Caco-2 (cell line): ENCODE measurements at regions not wholly inside any gene's neighbourhood (a gene's known extent, or its start where the extent isn't known, plus 50 kb on each side); places are given as distances from the start of the nearest gene placed in this dataset.

Experiments used
- BruUV-seq: library from RNA; stranded (reverse); fragments of 400-500 nt; replicated peaks from 2 replicates; lab custom pipeline; 2021; lab: Mats Ljungman, UMichigan
- CTCF ChIA-PET: fragments of 300-600 bp; sonication (Branson Sonifier 250); formaldehyde crosslinking; loops from one replicate; lab custom pipeline; 2022; ENCODE audit warnings: antibody characterized with exemption; lab: Charles Lee
- POLR2A ChIA-PET: fragments of 300-600 bp; sonication (Branson Sonifier 250); formaldehyde crosslinking; loops from one replicate; lab custom pipeline; 2022; ENCODE audit warnings: antibody characterized with exemption; lab: Charles Lee
- DNase-seq, 2 experiments: peaks; one replicate each; pipeline versions ENCODE4 v3.0.0 to v3.0.0-alpha.2; 2020 to 2022
- H3K27me3 ChIP-seq: replicated peaks from 2 replicates; pipeline ENCODE4 v1.6.0; 2011; ENCODE audit warnings: low read length; ENCODE audit not compliant: control insufficient read depth, insufficient read depth
- H3K36me3 ChIP-seq: 2 replicates; pipeline ENCODE4 v1.5.1; 2011; ENCODE audit warnings: low read length; ENCODE audit not compliant: control insufficient read depth, insufficient read depth
- H3K4me1 ChIP-seq: fragments of 250-450 bp; sonication (Bioruptor Pico); 2 replicates; pipeline ENCODE4 v1.5.1; 2020; ENCODE audit warnings: mild to moderate bottlenecking
- H3K4me3 ChIP-seq: 2 replicates; pipeline ENCODE4 v1.5.1; 2011; ENCODE audit warnings: low read depth, mild to moderate bottlenecking, control low read depth, low read length
- H3K9me3 ChIP-seq: fragments of 250-450 bp; sonication (Bioruptor Pico); 2 replicates; pipeline ENCODE4 v1.5.1; 2020; ENCODE audit warnings: mild to moderate bottlenecking, moderate library complexity
- H3K27ac Mint-ChIP-seq: one replicate; pipeline ENCODE4 v1.8.0; 2022; ENCODE audit warnings: mixed read lengths; ENCODE audit not compliant: unreplicated experiment
- H3K27me3 Mint-ChIP-seq: one replicate; pipeline ENCODE4 v1.8.0; 2022; ENCODE audit warnings: mixed read lengths; ENCODE audit not compliant: insufficient read depth, unreplicated experiment
- H3K36me3 Mint-ChIP-seq: one replicate; pipeline ENCODE4 v1.8.0; 2022; ENCODE audit warnings: mild to moderate bottlenecking, mixed read lengths; ENCODE audit not compliant: insufficient read depth, unreplicated experiment
- H3K4me1 Mint-ChIP-seq: one replicate; pipeline ENCODE4 v1.8.0; 2022; ENCODE audit warnings: low read depth, mixed read lengths; ENCODE audit not compliant: unreplicated experiment
- H3K4me3 Mint-ChIP-seq: one replicate; pipeline ENCODE4 v1.8.0; 2022; ENCODE audit warnings: mild to moderate bottlenecking, moderate library complexity, mixed read lengths; ENCODE audit not compliant: unreplicated experiment
- H3K9me3 Mint-ChIP-seq: one replicate; pipeline ENCODE4 v1.8.0; 2022; ENCODE audit warnings: mixed read lengths; ENCODE audit not compliant: unreplicated experiment
- CTCF ChIP-seq, 2 experiments: fragments of 200-600 bp in 1 of 2; IDR thresholded peaks; 1 replicate in 1 of 2; 2 replicates in 1 of 2; pipeline versions ENCODE4 v1.5.1 to v1.8.0; 2011 to 2022; ENCODE audit warnings: antibody characterized with exemption in 1 of 2, control low read depth in 1 of 2, inconsistent platforms in 1 of 2, low read depth in 1 of 2, low read length in 1 of 2, mild to moderate bottlenecking in 1 of 2, moderate library complexity in 1 of 2; ENCODE audit not compliant: insufficient read depth in 1 of 2, severe bottlenecking in 1 of 2, unreplicated experiment in 1 of 2
- intact Hi-C: fragments of 100-400 bp; cut with micrococcal nuclease; formaldehyde crosslinking; loops from one replicate; pipeline ENCODE4 v1.10.0; 2022; ENCODE audit not compliant: unreplicated experiment

GRCh38 chr14:65190312-65190711, 88.0 kb upstream of the MAX start:
- Mint-ChIP-seq H3K27ac (no peak overlapping the region), H3K9me3 (no peaks in the 10 kb centered on the region), H3K4me3 (no peak overlapping the region), H3K36me3 (no peaks in the 10 kb centered on the region), H3K4me1 (no peaks in the 10 kb centered on the region), H3K27me3 (no peaks in the 10 kb centered on the region)
- Histone ChIP-seq H3K4me1 (no peaks in the 10 kb centered on the region), H3K9me3 (no peaks in the 10 kb centered on the region), H3K27me3 (no peaks in the 10 kb centered on the region), H3K36me3 (no peaks in the 10 kb centered on the region), H3K4me3 (no peak overlapping the region)
- ChIA-PET CTCF (no interaction called here), POLR2A (no interaction called here)
- DNase-seq, result no peak
- no TSS peak for BruUV-seq
- no peak for TF ChIP-seq CTCF (IDR thresholded peaks at IDR 0.05; ENCODE audit: insufficient read depth in 1 of 2, low read depth in 1 of 2, low read length in 1 of 2, severe bottlenecking in 1 of 2, unreplicated experiment in 1 of 2)
- intact Hi-C loops, result no loop called here

- no peaks in the 10 kb centered on the region for H3K4me1 ChIP-seq
- intact Hi-C loops, result no loop called here
- DNase-seq, result no peak
- CTCF ChIA-PET, result interaction anchor here (1.0 kb wide), 1 partner anchor 11 kb away, joined by 3 read pairs; no protein-coding TSS in a partner anchor
- Mint-ChIP-seq H3K4me3 (no peak overlapping the region), H3K4me1 (no peaks in the 10 kb centered on the region), H3K27ac (no peak overlapping the region), H3K9me3 (no peaks in the 10 kb centered on the region), H3K36me3 (no peaks in the 10 kb centered on the region), H3K27me3 (no peaks in the 10 kb centered on the region)
- no peaks in the 10 kb centered on the region for H3K36me3 ChIP-seq
- POLR2A ChIA-PET, result no interaction called here
- H3K9me3 ChIP-seq, result no peaks in the 10 kb centered on the region
- H3K4me3 ChIP-seq, result no peak overlapping the region
- no peak for TF ChIP-seq CTCF (IDR thresholded peaks at IDR 0.05; ENCODE audit: insufficient read depth in 1 of 2, low read depth in 1 of 2, low read length in 1 of 2, severe bottlenecking in 1 of 2, unreplicated experiment in 1 of 2)
- no peaks in the 10 kb centered on the region for H3K27me3 ChIP-seq
- BruUV-seq, result no TSS peak
Observed at GRCh38 chr14:65191716-65192115, 89.4 kb upstream of the MAX start.

GRCh38 chr14:65192686-65193085, 90.4 kb upstream of the MAX start:
- no peaks in the 10 kb centered on the region for H3K4me1 Mint-ChIP-seq

More at GRCh38 chr14:65192686-65193085, 90.4 kb upstream of the MAX start:
- ChIA-PET POLR2A (no interaction called here), CTCF (interaction anchor here (1.0 kb wide), 1 partner anchor 10 kb away, joined by 3 read pairs; no protein-coding TSS in a partner anchor)
- no peak overlapping the region for H3K4me3 ChIP-seq
- no peaks in the 10 kb centered on the region for H3K36me3 ChIP-seq
- no peak for TF ChIP-seq CTCF (IDR thresholded peaks at IDR 0.05; ENCODE audit: insufficient read depth in 1 of 2, low read depth in 1 of 2, low read length in 1 of 2, severe bottlenecking in 1 of 2, unreplicated experiment in 1 of 2)
- H3K4me3 Mint-ChIP-seq, result no peak overlapping the region
- no peaks in the 10 kb centered on the region for H3K4me1 ChIP-seq
- H3K9me3 ChIP-seq, result no peaks in the 10 kb centered on the region
- intact Hi-C loops, result no loop called here
- no TSS peak for BruUV-seq
- no peaks in the 10 kb centered on the region for H3K36me3 Mint-ChIP-seq
- DNase-seq, result no peak
- H3K27me3 Mint-ChIP-seq, result no peaks in the 10 kb centered on the region
- H3K27me3 ChIP-seq, result no peaks in the 10 kb centered on the region
- H3K27ac Mint-ChIP-seq, result no peak overlapping the region
- no peaks in the 10 kb centered on the region for H3K9me3 Mint-ChIP-seq
